ENCODE measurements at regions not wholly inside any gene's neighbourhood (a gene's known extent, or its start where the extent isn't known, plus 50 kb on each side); places are given as distances from the start of the nearest gene placed in this dataset.

GRCh38 chr22:27311698-27312550 is 489.6 kb downstream of the MN1 start:
- TF ChIP-seq CTCF (IDR thresholded peaks at IDR 0.05; ENCODE audit: low read length) (no peak), EZH2 (optimal IDR thresholded peaks at IDR 0.05; ENCODE audit: low read depth, low read length) (no peak), EZH2phosphoT487 (IDR thresholded peaks at IDR 0.05; ENCODE audit: low read length) (no peak)

Measured in MM.1S (cell line).